H1 (cell line): ENCODE measurements at regions not wholly inside any gene's neighbourhood (a gene's known extent, or its start where the extent isn't known, plus 50 kb on each side); places are given as distances from the start of the nearest gene placed in this dataset.

Experiments
- CTCF ChIA-PET: fragments of 300-600 bp; sonication (Branson Sonifier 250); formaldehyde crosslinking; loops from one replicate; lab custom pipeline; 2021; ENCODE audit not compliant: partially characterized antibody; lab: Charles Lee
- POLR2A ChIA-PET: fragments of 300-600 bp; sonication (Branson Sonifier 250); formaldehyde crosslinking; loops from one replicate; lab custom pipeline; 2021; ENCODE audit warnings: inconsistent platforms; ENCODE audit not compliant: partially characterized antibody; lab: Charles Lee
- DNase-seq, 2 experiments: peaks; one replicate each; pipeline versions ENCODE4 v3.0.0 to v3.0.0-alpha.2; 2010 to 2022; ENCODE audit warnings: low spot score in 2 of 2, low read depth in 1 of 2, mixed read lengths in 1 of 2
- FAIRE-seq: peaks from 2 replicates; lab custom pipeline; 2011; peaks lifted over from hg19 to GRCh38; lab: Jason Lieb, UNC
- H2AFZ ChIP-seq: 2 replicates; pipeline ENCODE4 v1.8.1; 2012; ENCODE audit warnings: low read length, inconsistent platforms
- H2AK5ac ChIP-seq: 2 replicates; pipeline ENCODE4 v1.6.1; 2013; ENCODE audit warnings: low read depth, low read length
- H2BK120ac ChIP-seq: replicated peaks from 2 replicates; pipeline ENCODE3; 2013; ENCODE audit warnings: low read depth, low read length, inconsistent platforms
- H2BK12ac ChIP-seq: 2 replicates; pipeline ENCODE4 v1.6.1; 2013; ENCODE audit warnings: low read depth, low read length
- H2BK15ac ChIP-seq: 2 replicates; pipeline ENCODE4 v1.6.1; 2013; ENCODE audit warnings: low read length
- H2BK20ac ChIP-seq: 2 replicates; pipeline ENCODE4 v1.6.1; 2013; ENCODE audit warnings: low read length
- H2BK5ac ChIP-seq: 2 replicates; pipeline ENCODE4 v1.6.1; 2013; ENCODE audit warnings: low read depth, low read length
- H3K14ac ChIP-seq: 2 replicates; pipeline ENCODE4 v1.6.1; 2013; ENCODE audit warnings: inconsistent platforms; ENCODE audit not compliant: insufficient read length
- H3K18ac ChIP-seq: 2 replicates; pipeline ENCODE4 v1.6.1; 2013; ENCODE audit warnings: low read length; ENCODE audit errors: extremely low read depth
- H3K23ac ChIP-seq: 2 replicates; pipeline ENCODE4 v1.6.1; 2013; ENCODE audit warnings: inconsistent platforms; ENCODE audit not compliant: insufficient read length
- H3K23me2 ChIP-seq: 2 replicates; pipeline ENCODE4 v1.6.1; 2013; ENCODE audit warnings: low read depth, low read length
- H3K27ac ChIP-seq: 2 replicates; pipeline ENCODE4 v1.6.1; 2011; ENCODE audit warnings: low read depth, low read length, inconsistent platforms
- H3K27me3 ChIP-seq, 4 experiments: replicated peaks in 1 of 4; 1 replicate in 1 of 4; 2 replicates in 3 of 4; pipeline versions ENCODE4 v1.6.1 to v1.8.1; 2011 to 2013; ENCODE audit warnings: low read length in 3 of 4, mild to moderate bottlenecking in 3 of 4, inconsistent platforms in 2 of 4, mixed read lengths in 2 of 4, moderate library complexity in 1 of 4; ENCODE audit not compliant: control insufficient read depth in 3 of 4, insufficient read depth in 3 of 4; ENCODE audit errors: extremely low read depth in 1 of 4
- H3K36me3 ChIP-seq, 4 experiments: 2 replicates each; pipeline versions ENCODE4 v1.6.1 to v1.8.1; 2011 to 2013; ENCODE audit warnings: mild to moderate bottlenecking in 4 of 4, low read length in 3 of 4, moderate library complexity in 2 of 4, control low read depth in 1 of 4, inconsistent platforms in 1 of 4; ENCODE audit not compliant: insufficient read depth in 4 of 4, control insufficient read depth in 2 of 4
- H3K4ac ChIP-seq: replicated peaks from 2 replicates; pipeline ENCODE3; 2013; ENCODE audit warnings: low read length, low read depth, mixed read lengths, inconsistent platforms; ENCODE audit not compliant: insufficient read length
- H3K4me1 ChIP-seq, 4 experiments: replicated peaks in 1 of 4; 1 replicate in 1 of 4; 2 replicates in 3 of 4; pipeline versions ENCODE4 v1.6.1 to v1.8.1; 2011 to 2013; ENCODE audit warnings: low read length in 3 of 4, inconsistent platforms in 2 of 4, mixed read lengths in 1 of 4; ENCODE audit not compliant: insufficient read depth in 4 of 4, control insufficient read depth in 3 of 4
- H3K4me2 ChIP-seq, 2 experiments: 2 replicates each; pipeline versions ENCODE4 v1.6.1 to v1.8.1; 2011 to 2013; ENCODE audit warnings: low read depth in 2 of 2, low read length in 2 of 2, control low read depth in 1 of 2, inconsistent platforms in 1 of 2, mild to moderate bottlenecking in 1 of 2; ENCODE audit not compliant: insufficient read depth in 1 of 2
- H3K4me3 ChIP-seq, 4 experiments: fragments of 200-600, 300-600 bp in 1 of 4; sonication (generic), shearing (Covaris generic), sonication (Bioruptor Twin) in 1 of 4; 2 replicates each; pipeline versions ENCODE4 v1.5.1 to v1.8.1; 2011 to 2016; ENCODE audit warnings: low read length in 4 of 4, low read depth in 3 of 4, control low read depth in 2 of 4, inconsistent platforms in 2 of 4, mild to moderate bottlenecking in 2 of 4, mixed read lengths in 1 of 4, moderate library complexity in 1 of 4; ENCODE audit not compliant: insufficient read depth in 2 of 4; ENCODE audit errors: extremely low read depth in 1 of 4
- H3K56ac ChIP-seq: replicated peaks from 2 replicates; pipeline ENCODE3; 2013; ENCODE audit warnings: low read depth, mild to moderate bottlenecking, mixed read lengths, low read length, inconsistent platforms; ENCODE audit not compliant: insufficient read length
- H3K79me1 ChIP-seq: 2 replicates; pipeline ENCODE4 v1.6.1; 2013; ENCODE audit warnings: low read depth, low read length, control low read depth
- H3K79me2 ChIP-seq, 2 experiments: 2 replicates each; pipeline versions ENCODE4 v1.6.1 to v1.8.1; 2012 to 2013; ENCODE audit warnings: low read length in 2 of 2, mild to moderate bottlenecking in 2 of 2, inconsistent platforms in 1 of 2; ENCODE audit not compliant: insufficient read depth in 2 of 2, control insufficient read depth in 1 of 2
- H3K9ac ChIP-seq, 4 experiments: replicated peaks in 1 of 4; 1 replicate in 1 of 4; 2 replicates in 3 of 4; pipeline versions ENCODE4 v1.6.1 to v1.8.1; 2011 to 2013; ENCODE audit warnings: low read depth in 3 of 4, low read length in 3 of 4, control low read depth in 2 of 4, mild to moderate bottlenecking in 2 of 4, moderate library complexity in 2 of 4, inconsistent platforms in 1 of 4; ENCODE audit errors: extremely low read depth in 1 of 4
- H3K9me3 ChIP-seq, 2 experiments: 2 replicates each; pipeline versions ENCODE4 v1.6.1 to v1.8.1; 2012 to 2013; ENCODE audit warnings: mild to moderate bottlenecking in 2 of 2, moderate library complexity in 2 of 2, control low read depth in 1 of 2, inconsistent platforms in 1 of 2, low read depth in 1 of 2, low read length in 1 of 2, mixed read lengths in 1 of 2; ENCODE audit not compliant: insufficient read depth in 2 of 2
- H4K20me1 ChIP-seq, 2 experiments: replicated peaks in 1 of 2; 2 replicates each; pipeline versions ENCODE3 to v1.8.1; 2011 to 2013; ENCODE audit warnings: inconsistent platforms in 2 of 2, low read length in 2 of 2, mild to moderate bottlenecking in 1 of 2; ENCODE audit not compliant: insufficient read depth in 2 of 2, control insufficient read depth in 1 of 2
- H4K5ac ChIP-seq: 2 replicates; pipeline ENCODE4 v1.6.1; 2013; ENCODE audit warnings: low read length, low read depth, mixed read lengths, inconsistent platforms; ENCODE audit not compliant: insufficient read length
- H4K8ac ChIP-seq: 2 replicates; pipeline ENCODE4 v1.8.0; 2013; ENCODE audit warnings: mild to moderate bottlenecking, moderate library complexity, low read length, inconsistent platforms; ENCODE audit not compliant: insufficient read depth; ENCODE audit errors: extremely low read depth
- H4K91ac ChIP-seq: replicated peaks from 2 replicates; pipeline ENCODE3; 2013; ENCODE audit warnings: low read length, mixed read lengths, inconsistent platforms; ENCODE audit not compliant: insufficient read length
- CEBPB ChIP-seq: IDR thresholded peaks from 2 replicates; pipeline ENCODE4 v1.6.1; 2012; ENCODE audit warnings: low read depth, low read length
- CHD2 ChIP-seq: IDR thresholded peaks from 2 replicates; pipeline ENCODE4 v1.6.1; 2012; ENCODE audit warnings: low read length, improper control_type of control experiment
- CREB1 ChIP-seq: IDR thresholded peaks from 2 replicates; pipeline ENCODE4 v1.6.1; 2012; ENCODE audit warnings: inconsistent platforms
- EZH2 ChIP-seq: fragments of 200-600 bp; sonication (generic); IDR thresholded peaks from 2 replicates; pipeline ENCODE4 v1.7.1; 2012; ENCODE audit warnings: low read depth, mild to moderate bottlenecking, moderate library complexity, low read length, inconsistent platforms; ENCODE audit not compliant: severe bottlenecking
- GABPA ChIP-seq: IDR thresholded peaks from 2 replicates; pipeline ENCODE4 v1.6.1; 2011; ENCODE audit warnings: mild to moderate bottlenecking, low read length, moderate library complexity, borderline replicate concordance; ENCODE audit not compliant: insufficient read depth
- GTF2F1 ChIP-seq: IDR thresholded peaks from 2 replicates; pipeline ENCODE4 v1.6.1; 2012; ENCODE audit warnings: low read depth, low read length, improper control_type of control experiment, borderline replicate concordance
- RAD21 ChIP-seq, 2 experiments: IDR thresholded peaks in 1 of 2; conservative IDR thresholded peaks in 1 of 2; 2 replicates each; pipeline ENCODE4 v1.6.1; 2011; ENCODE audit warnings: low read depth in 2 of 2, low read length in 2 of 2, improper control_type of control experiment in 1 of 2, inconsistent platforms in 1 of 2, mild to moderate bottlenecking in 1 of 2, moderate library complexity in 1 of 2
- RFX5 ChIP-seq: IDR thresholded peaks from 2 replicates; pipeline ENCODE4 v1.6.1; 2011; ENCODE audit warnings: low read depth, low read length, improper control_type of control experiment, borderline replicate concordance
- RNF2 ChIP-seq: fragments of 200-900, 300-1000 bp; sonication (generic); IDR thresholded peaks from 2 replicates; pipeline ENCODE4 v1.7.1; 2016; ENCODE audit warnings: borderline replicate concordance, low read depth, mild to moderate bottlenecking, antibody characterized with exemption, low read length; ENCODE audit not compliant: poor library complexity, severe bottlenecking; ENCODE audit errors: missing control alignments
- SP4 ChIP-seq: IDR thresholded peaks from 2 replicates; pipeline ENCODE4 v1.6.1; 2012; ENCODE audit warnings: low read length, inconsistent platforms
- SUZ12 ChIP-seq: fragments of 200-600 bp; sonication (generic); IDR thresholded peaks from 2 replicates; pipeline ENCODE4 v1.6.1; 2012; ENCODE audit warnings: mild to moderate bottlenecking, inconsistent platforms, low read length, moderate library complexity, mixed read lengths
- TAF1 ChIP-seq: IDR thresholded peaks from 2 replicates; pipeline ENCODE4 v1.6.1; 2011; ENCODE audit warnings: mild to moderate bottlenecking, low read depth, low read length
- TBP ChIP-seq: IDR thresholded peaks from 2 replicates; pipeline ENCODE4 v1.6.1; 2011; ENCODE audit warnings: low read depth, low read length, improper control_type of control experiment
- YY1 ChIP-seq: IDR thresholded peaks from 2 replicates; pipeline ENCODE4 v1.6.1; 2011; ENCODE audit warnings: low read depth, mild to moderate bottlenecking, low read length
- ZNF274 ChIP-seq: IDR thresholded peaks from 2 replicates; pipeline ENCODE4 v1.7.0; 2012; ENCODE audit warnings: low read length, borderline replicate concordance; ENCODE audit errors: extremely low read depth
- WGBS, 2 experiments: shearing (Covaris generic) in 1 of 2; methylation state at CpG; one replicate each; pipeline versions ENCODE4 v1.1.6 to v1.1.7; 2013 to 2015; ENCODE audit warnings: low lambda C conversion rate in 2 of 2, mixed read lengths in 2 of 2, inconsistent platforms in 1 of 2, low coverage in 1 of 2, missing lambda C conversion rate in 1 of 2; ENCODE audit not compliant: insufficient replicate concordance in 2 of 2, insufficient coverage in 1 of 2, insufficient read length in 1 of 2; ENCODE audit errors: extremely low coverage in 1 of 2, missing lambda C conversion rate in 1 of 2; 5-methylcytosine and 5-hydroxymethylcytosine counted together

- Histone ChIP-seq H3K4me1 (0 out of 7 replicates have a peak, but pooled peaks cover 0 to 2% (median 0%) of the 10 kb centered on the region in 4 experiments), H3K4me3 (no peak overlapping the region), H4K5ac (no peak overlapping the region), H3K27ac (no peak overlapping the region), H2BK5ac (no peak overlapping the region), H2BK12ac (no peak overlapping the region), H3K9me3 (no peaks in the 10 kb centered on the region), H2BK15ac (no peak overlapping the region), H4K8ac (no peak overlapping the region), H3K4me2 (no peak overlapping the region), H3K79me1 (no peaks in the 10 kb centered on the region), H3K4ac (no peak overlapping the region), H3K23ac (no peak overlapping the region), H4K20me1 (no peaks in the 10 kb centered on the region), H2AFZ (no peak overlapping the region), H4K91ac (no peak overlapping the region), H2BK120ac (no peak overlapping the region), H3K9ac (no peak overlapping the region), H2AK5ac (no peak overlapping the region), H3K14ac (no peak overlapping the region), H3K36me3 (no peaks in the 10 kb centered on the region), H3K27me3 (no peaks in the 10 kb centered on the region), H3K18ac (no peak overlapping the region), H3K23me2 (no peaks in the 10 kb centered on the region), H2BK20ac (no peak overlapping the region), H3K79me2 (no peaks in the 10 kb centered on the region), H3K56ac (no peak overlapping the region)
- ChIA-PET CTCF (interaction anchor here (1.4 kb wide), 1 partner anchor 535 kb away, joined by 3 read pairs; no protein-coding TSS in a partner anchor), POLR2A (interaction anchor here (0.7 kb wide), 1 partner anchor 1537 kb away, joined by 3 read pairs; no protein-coding TSS in a partner anchor)
- no peak for FAIRE-seq
- DNase-seq: no peak
- WGBS, 2 experiments: 88% methylated on average over 4 of the region's 4 CpGs; no CpG with 5 or more reads in 1 of the 2 experiments
- TF ChIP-seq CEBPB: no peak
- TF ChIP-seq ZNF274: no peak
- no peak for TF ChIP-seq TBP
- TF ChIP-seq GTF2F1: no peak
- TF ChIP-seq CHD2: no peak
- TF ChIP-seq CREB1: no peak
- TF ChIP-seq RNF2: no peak
- TF ChIP-seq SP4: no peak
- no peak for TF ChIP-seq TAF1
- TF ChIP-seq EZH2: no peak
- no peak for TF ChIP-seq SUZ12
- TF ChIP-seq YY1: no peak
- TF ChIP-seq RFX5: no peak
- TF ChIP-seq GABPA: no peak
- TF ChIP-seq RAD21 (IDR thresholded peaks at IDR 0.05 in 1 of 2, conservative IDR thresholded peaks at IDR 0.05 in 1 of 2; ENCODE audit: low read depth in 2 of 2, low read length in 2 of 2): no peak
These were observed 290.3 kb downstream of the PTPRC start for GRCh38 chr1:198929111-198929604.
